ENCODE measurements at regions not wholly inside any gene's neighbourhood (a gene's known extent, or its start where the extent isn't known, plus 50 kb on each side); places are given as distances from the start of the nearest gene placed in this dataset.

GRCh38 chr9:129476821-129477611 is 143.9 kb downstream of the C9orf50 start:
- no peak for DNase-seq (ENCODE audit: low spot score)
- FAIRE-seq, result no peak

- DNase-seq (ENCODE audit: low spot score), result no peak
- no peak for FAIRE-seq
Measured at GRCh38 chr9:129474740-129475404, 146.0 kb downstream of the C9orf50 start.

- FAIRE-seq (no peak), DNase-seq (ENCODE audit: low spot score) (no peak)
Measured at GRCh38 chr9:129473523-129474244, 147.2 kb downstream of the C9orf50 start.

- FAIRE-seq (no peak), DNase-seq (ENCODE audit: low spot score) (no peak)
Measured at GRCh38 chr9:129472651-129473102, 148.2 kb downstream of the C9orf50 start.

- FAIRE-seq (no peak), DNase-seq (ENCODE audit: low spot score) (no peak)
Measured at GRCh38 chr9:129471201-129472019, 149.5 kb downstream of the C9orf50 start.

GRCh38 chr9:129469988-129470316 is 150.9 kb downstream of the C9orf50 start:
- DNase-seq (ENCODE audit: low spot score) (no peak), FAIRE-seq (no peak)

- no peak for FAIRE-seq
- no peak for DNase-seq (ENCODE audit: low spot score)
Measured at GRCh38 chr9:129469188-129469987, 151.5 kb downstream of the C9orf50 start.

- DNase-seq (ENCODE audit: low spot score) (no peak), FAIRE-seq (peak; percentile 79)
Measured at GRCh38 chr9:129467739-129468666, 152.9 kb downstream of the C9orf50 start.

- FAIRE-seq, result no peak
- DNase-seq (ENCODE audit: low spot score), result no peak
Measured at GRCh38 chr9:129467004-129467588, 153.8 kb downstream of the C9orf50 start.

GRCh38 chr9:129465834-129466535 is 154.9 kb downstream of the C9orf50 start:
- DNase-seq (ENCODE audit: low spot score) (no peak), FAIRE-seq (peak; percentile 37)

GRCh38 chr9:129464972-129465833 is 155.7 kb downstream of the C9orf50 start:
- FAIRE-seq (no peak), DNase-seq (ENCODE audit: low spot score) (peak; percentile 70)

- DNase-seq (ENCODE audit: low spot score) (no peak), FAIRE-seq (no peak)
Measured at GRCh38 chr9:129463994-129464393, 156.9 kb downstream of the C9orf50 start.

- FAIRE-seq (no peak), DNase-seq (ENCODE audit: low spot score) (no peak)
Measured at GRCh38 chr9:129463477-129463876, 157.4 kb downstream of the C9orf50 start.

GRCh38 chr9:129462360-129462759 is 158.5 kb downstream of the C9orf50 start:
- DNase-seq (ENCODE audit: low spot score) (no peak), FAIRE-seq (no peak)

GRCh38 chr9:129460323-129461261 is 160.3 kb downstream of the C9orf50 start:
- DNase-seq (ENCODE audit: low spot score) (peak; percentile 97), FAIRE-seq (peak; percentile 65)

Measured in urothelium cell line (cell line).